NCI-H1436 (cell line): ENCODE measurements at regions not wholly inside any gene's neighbourhood (a gene's known extent, or its start where the extent isn't known, plus 50 kb on each side); places are given as distances from the start of the nearest gene placed in this dataset.
"Not testable (repeated sequence)": the region's sequence is repeated elsewhere in the genome, so short reads cannot be mapped to it uniquely, and the experiment has no call there.

Experiments
- DNase-seq: peaks from one replicate; lab custom pipeline; 2025; lab: John Stamatoyannopoulos, UW

- DNase-seq: no peak
These were observed 112.7 kb downstream of the TANC2 start for GRCh38 chr17:63078707-63079106.

GRCh38 chr17:63082273-63082861 is 116.3 kb downstream of the TANC2 start:
- peak; percentile 3 for DNase-seq

GRCh38 chr17:63082952-63083351 is 116.9 kb downstream of the TANC2 start:
- DNase-seq: no peak

- no peak for DNase-seq
These were observed 120.6 kb downstream of the TANC2 start for GRCh38 chr17:63086483-63087185.

- not testable (repeated sequence) for DNase-seq
These were observed 124.5 kb downstream of the TANC2 start for GRCh38 chr17:63090358-63091114.

- not testable (repeated sequence) for DNase-seq
These were observed 125.9 kb downstream of the TANC2 start for GRCh38 chr17:63091909-63092308.

- no peak for DNase-seq
These were observed 128.6 kb downstream of the TANC2 start for GRCh38 chr17:63094631-63095030.

GRCh38 chr17:63095459-63095858 is 129.4 kb downstream of the TANC2 start:
- no peak for DNase-seq

- DNase-seq: no peak
These were observed 129.8 kb downstream of the TANC2 start for GRCh38 chr17:63095879-63096278.

- DNase-seq: no peak
These were observed 130.4 kb downstream of the TANC2 start for GRCh38 chr17:63096426-63096825.

GRCh38 chr17:63099425-63099824 is 133.4 kb downstream of the TANC2 start:
- no peak for DNase-seq

GRCh38 chr17:63102034-63102433 is 136.0 kb downstream of the TANC2 start:
- DNase-seq: no peak

- DNase-seq: no peak
These were observed 140.0 kb downstream of the TANC2 start for GRCh38 chr17:63106050-63106449.

- no peak for DNase-seq
These were observed 143.6 kb downstream of the TANC2 start for GRCh38 chr17:63109661-63110060.

- no peak for DNase-seq
These were observed 147.1 kb downstream of the TANC2 start for GRCh38 chr17:63113167-63113566.

GRCh38 chr17:63116228-63116627 is 150.2 kb downstream of the TANC2 start:
- DNase-seq: no peak

GRCh38 chr17:63116967-63117830 is 151.2 kb downstream of the TANC2 start:
- DNase-seq: peak; percentile 61

- no peak for DNase-seq
These were observed 154.4 kb downstream of the TANC2 start for GRCh38 chr17:63120406-63120805.

- no peak for DNase-seq
These were observed 158.5 kb downstream of the TANC2 start for GRCh38 chr17:63124536-63124935.

- no peak for DNase-seq
These were observed 158.9 kb downstream of the TANC2 start for GRCh38 chr17:63124958-63125357.

- no peak for DNase-seq
These were observed 160.0 kb downstream of the TANC2 start for GRCh38 chr17:63125987-63126386.

GRCh38 chr17:63126607-63127006 is 160.6 kb downstream of the TANC2 start:
- DNase-seq: no peak
